K562 (cell line): ENCODE measurements at regions not wholly inside any gene's neighbourhood (a gene's known extent, or its start where the extent isn't known, plus 50 kb on each side); places are given as distances from the start of the nearest gene placed in this dataset.

Experiments used
- ATAC-seq: fragments of 200-7000 bp; cut with Tn5 transposase; 3 replicates; pipeline ENCODE4 v1.9.1; 2020; ENCODE audit warnings: moderate library complexity
- BruUV-seq: library from RNA; stranded (reverse); fragments of 400-500 nt; replicated peaks from 2 replicates; lab custom pipeline; 2021; lab: Mats Ljungman, UMichigan
- CTCF ChIA-PET: fragments of 300-600 bp; formaldehyde crosslinking; extraction: SDS; loops from one replicate; lab custom pipeline; 2021; ENCODE audit warnings: low intra/inter-chr PET ratio; lab: Yijun Ruan, JAX
- POLR2A ChIA-PET: fragments of 300-600, 350-650 bp; sonication (Branson Sonifier 250); formaldehyde crosslinking; extraction: SDS; loops from one replicate; lab custom pipeline; 2021; ENCODE audit warnings: antibody characterized with exemption, inconsistent platforms; lab: Yijun Ruan, JAX
- DNase-seq, 4 experiments: peaks; one replicate each; pipeline versions ENCODE4 v3.0.0 to v3.0.0-alpha.2; 2011 to 2018; ENCODE audit warnings: low spot score in 3 of 4, mixed read lengths in 3 of 4; ENCODE audit errors: extremely low read depth in 1 of 4
- FAIRE-seq: peaks from 2 replicates; lab custom pipeline; 2011; peaks lifted over from hg19 to GRCh38; lab: Jason Lieb, UNC
- H2AFZ ChIP-seq: 2 replicates; pipeline ENCODE4 v1.6.0; 2011; ENCODE audit warnings: low read depth, low read length, control low read depth, inconsistent platforms
- H3K27ac ChIP-seq: fragments of 200-600 bp; 3 replicates; pipeline ENCODE4 v1.8.0; 2011; ENCODE audit warnings: low read depth, mild to moderate bottlenecking, control low read depth, inconsistent platforms, low read length, moderate library complexity, mixed read lengths; ENCODE audit errors: extremely low read depth
- H3K27me3 ChIP-seq, 2 experiments: fragments of 300-600 bp in 1 of 2; 2 replicates in 1 of 2; 3 replicates in 1 of 2; pipeline versions ENCODE4 v1.6.0 to v1.8.0; 2011; ENCODE audit warnings: inconsistent platforms in 2 of 2, low read length in 2 of 2, mild to moderate bottlenecking in 1 of 2, mixed read lengths in 1 of 2, moderate library complexity in 1 of 2; ENCODE audit not compliant: control insufficient read depth in 2 of 2, insufficient read depth in 2 of 2
- H3K36me3 ChIP-seq: fragments of 300-600 bp; 3 replicates; pipeline ENCODE4 v1.8.0; 2011; ENCODE audit warnings: mild to moderate bottlenecking, low read length, inconsistent platforms; ENCODE audit not compliant: control insufficient read depth, insufficient read depth
- H3K4me1 ChIP-seq, 2 experiments: fragments of 200-600 bp in 1 of 2; replicated peaks in 1 of 2; 2 replicates in 1 of 2; 3 replicates in 1 of 2; pipeline versions ENCODE4 v1.5.1 to v1.8.0; 2011; ENCODE audit warnings: inconsistent platforms in 2 of 2, low read length in 2 of 2, mild to moderate bottlenecking in 1 of 2, mixed read lengths in 1 of 2, moderate library complexity in 1 of 2; ENCODE audit not compliant: control insufficient read depth in 2 of 2, insufficient read depth in 2 of 2
- H3K4me2 ChIP-seq: 2 replicates; pipeline ENCODE4 v1.6.1; 2011; ENCODE audit warnings: low read length, control low read depth, inconsistent platforms, mixed read lengths; ENCODE audit not compliant: insufficient read depth
- H3K4me3 ChIP-seq: fragments of 200-600 bp; sonication (generic), shearing (Covaris generic); 2 replicates; pipeline ENCODE4 v1.5.1; 2016; ENCODE audit warnings: control low read depth, inconsistent platforms
- H3K79me2 ChIP-seq: fragments of 200-600 bp; 3 replicates; pipeline ENCODE4 v1.8.0; 2011; ENCODE audit warnings: low read length, inconsistent platforms; ENCODE audit not compliant: control insufficient read depth, insufficient read depth
- H3K9ac ChIP-seq, 2 experiments: 2 replicates each; pipeline versions ENCODE4 v1.6.0 to v1.6.1; 2011; ENCODE audit warnings: low read depth in 2 of 2, low read length in 2 of 2, control low read depth in 1 of 2, inconsistent platforms in 1 of 2, mild to moderate bottlenecking in 1 of 2, mixed read lengths in 1 of 2; ENCODE audit not compliant: insufficient read depth in 1 of 2
- H3K9me1 ChIP-seq: one replicate; pipeline ENCODE4 v1.6.0; 2011; ENCODE audit warnings: inconsistent platforms, mild to moderate bottlenecking, low read length, moderate library complexity; ENCODE audit not compliant: control insufficient read depth, insufficient read depth
- H3K9me3 ChIP-seq: replicated peaks from 2 replicates; pipeline ENCODE4 v1.5.1; 2011; ENCODE audit warnings: low read depth, low read length, inconsistent platforms; ENCODE audit not compliant: control insufficient read depth, insufficient read depth
- H4K20me1 ChIP-seq: replicated peaks from 2 replicates; pipeline ENCODE4 v1.6.1; 2011; ENCODE audit warnings: low read length, inconsistent platforms, mixed read lengths; ENCODE audit not compliant: control insufficient read depth, insufficient read depth
- CBX2 ChIP-seq: fragments of 200-600 bp; sonication (generic); IDR thresholded peaks from one replicate; pipeline ENCODE4 v1.6.1; 2012; ENCODE audit warnings: mild to moderate bottlenecking, low read length, inconsistent platforms; ENCODE audit not compliant: insufficient read depth, poor library complexity, severe bottlenecking
- HOMEZ ChIP-seq: fragments of 250-450 bp; sonication (Bioruptor Pico); IDR thresholded peaks from 2 replicates; pipeline ENCODE4 v1.4.0; 2020; ENCODE audit warnings: mild to moderate bottlenecking, moderate library complexity
- MECOM ChIP-seq: fragments of 250-450 bp; sonication (Bioruptor Pico); IDR thresholded peaks from 2 replicates; pipeline ENCODE4 v1.8.0; 2022; ENCODE audit warnings: inconsistent platforms
- MLLT1 ChIP-seq, 2 experiments: fragments of 450-650 bp; IDR thresholded peaks; 2 replicates each; pipeline ENCODE4 v1.6.1; 2016
- MTA2 ChIP-seq: fragments of 450-650 bp; IDR thresholded peaks from 2 replicates; pipeline ENCODE4 v1.6.1; 2016; ENCODE audit warnings: low read depth
- MTA3 ChIP-seq: fragments of 450-650 bp; formaldehyde crosslinking; IDR thresholded peaks from 2 replicates; pipeline ENCODE4 v1.6.1; 2017; ENCODE audit warnings: mild to moderate bottlenecking, borderline replicate concordance
- PBX2 ChIP-seq, 2 experiments: IDR thresholded peaks in 1 of 2; conservative IDR thresholded peaks in 1 of 2; 2 replicates each; pipeline ENCODE4 v1.6.1; 2016; ENCODE audit warnings: low read depth in 2 of 2, mild to moderate bottlenecking in 1 of 2, missing compliant biosample characterization in 1 of 2, missing genetic modification characterization in 1 of 2, moderate library complexity in 1 of 2
- SPI1 ChIP-seq: IDR thresholded peaks from 2 replicates; pipeline ENCODE4 v1.6.1; 2011; ENCODE audit warnings: low read depth, low read length, control low read depth, borderline replicate concordance
- TEAD1 ChIP-seq, 2 experiments: fragments of 450-650 bp in 1 of 2; sonication (generic) in 1 of 2; formaldehyde crosslinking; IDR thresholded peaks; 2 replicates each; pipeline versions ENCODE4 v1.4.0 to v1.8.0; 2020 to 2022; ENCODE audit warnings: mild to moderate bottlenecking in 2 of 2, missing genetic modification reagents in 1 of 2
- ZNF146 ChIP-seq: IDR thresholded peaks from one replicate; pipeline ENCODE4 v1.6.1; 2018; ENCODE audit warnings: missing compliant biosample characterization; ENCODE audit not compliant: unreplicated experiment
- ZNF384 ChIP-seq: IDR thresholded peaks from 2 replicates; pipeline ENCODE4 v1.6.1; 2012; ENCODE audit warnings: low read depth, low read length, improper control_type of control experiment
- ZNF57 ChIP-seq: fragments of 450-650 bp; formaldehyde crosslinking; IDR thresholded peaks from 2 replicates; pipeline ENCODE4 v1.4.0; 2020; ENCODE audit warnings: mild to moderate bottlenecking, moderate library complexity
- WGBS: fragments of 100-300 bp; shearing (Covaris generic); methylation state at CpG from one replicate; pipeline ENCODE4 v1.1.6; 2016; ENCODE audit warnings: low coverage, mixed read lengths; ENCODE audit not compliant: insufficient coverage; ENCODE audit errors: missing lambda C conversion rate; 5-methylcytosine and 5-hydroxymethylcytosine counted together
- in situ Hi-C: fragments of 300-500 bp; cut with MboI; formaldehyde crosslinking; loops from 4 replicates; pipeline ENCODE4 v1.15.0; 2018; ENCODE audit warnings: inconsistent platforms, mixed read lengths
- intact Hi-C: fragments of 100-400 bp; cut with micrococcal nuclease; formaldehyde crosslinking; loops from 2 replicates; pipeline ENCODE4 v1.14.2; 2022

- FAIRE-seq (no peak), DNase-seq (no peak), ATAC-seq (no peak)
- Histone ChIP-seq H3K4me3 (no peak overlapping the region), H3K9me1 (no peaks in the 10 kb centered on the region), H3K4me1 (no peaks in the 10 kb centered on the region), H3K9me3 (no peaks in the 10 kb centered on the region), H3K27ac (no peak overlapping the region), H3K27me3 (peaks cover 0 to 2% of the 10 kb centered on the region in 2 experiments; a peak in 3 of 5 replicates), H3K79me2 (no peaks in the 10 kb centered on the region), H2AFZ (no peak overlapping the region), H3K9ac (no peak overlapping the region), H3K4me2 (no peak overlapping the region), H3K36me3 (no peaks in the 10 kb centered on the region), H4K20me1 (no peaks in the 10 kb centered on the region)
- no TSS peak for BruUV-seq
- POLR2A ChIA-PET, result no interaction called here
- CTCF ChIA-PET, result no interaction called here
- in situ Hi-C loops (no loop called here), intact Hi-C loops (no loop called here)
- 2% methylated on average over 8 of the region's 8 CpGs for WGBS
- TF ChIP-seq TEAD1 (CRISPR knock-in tag; IDR thresholded peaks at IDR 0.05) (no peak), ZNF384 (no peak), MLLT1 (IDR thresholded peaks at IDR 0.05) (no peak), MECOM (CRISPR knock-in tag) (no peak), MTA2 (no peak), HOMEZ (no peak), ZNF146 (no peak), MTA3 (no peak), ZNF57 (CRISPR knock-in tag) (no peak), CBX2 (no peak), PBX2 (CRISPR knock-in tag; IDR thresholded peaks at IDR 0.05; ENCODE audit: low read depth) (no peak), PBX2 (tag; conservative IDR thresholded peaks at IDR 0.05; ENCODE audit: low read depth) (no peak), SPI1 (no peak)
These were observed 50.3 kb upstream of the PREP start for GRCh38 chr6:105452924-105453756.
